Stimulated activated CD4-positive, alpha-beta T cell treated with anti-CD3 and anti-CD28 coated beads, Interleukin-1b, Interleukin-23, amount 100 ng/mL, for 1 hour (primary cell): ENCODE measurements at regions not wholly inside any gene's neighbourhood (a gene's known extent, or its start where the extent isn't known, plus 50 kb on each side); places are given as distances from the start of the nearest gene placed in this dataset.

Experiments
- DNase-seq, 2 donors: peaks; one replicate each; pipeline ENCODE4 v3.0.0-alpha.2; 2020; ENCODE audit warnings: low read depth in 2 of 2

- no peak for DNase-seq
Measured at GRCh38 chr10:78186572-78186971, 152.9 kb downstream of the RPS24 start.

DNA sequence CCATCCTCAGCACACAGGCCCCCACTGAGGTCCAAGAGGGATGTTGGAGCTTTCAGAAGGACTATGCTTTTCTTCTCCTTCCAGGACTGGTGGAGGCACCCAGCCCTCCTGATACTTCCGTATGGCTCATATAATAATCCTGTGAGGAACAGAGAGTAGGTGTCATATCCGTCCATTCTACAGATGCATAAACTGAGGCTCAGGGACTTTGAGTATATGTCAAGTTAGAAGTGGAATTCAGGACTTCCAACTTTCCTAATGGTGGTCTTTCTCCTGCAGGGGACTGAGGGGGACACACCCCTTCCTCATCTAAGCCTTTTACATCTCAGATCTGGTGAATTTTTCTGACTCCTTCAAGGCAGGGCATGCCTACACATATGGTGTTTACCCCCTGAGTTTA, 153.7 kb downstream of the RPS24 start:
- no peak for DNase-seq

GRCh38 chr10:78188446-78188845, 154.8 kb downstream of the RPS24 start:
- DNase-seq, result no peak

GRCh38 chr10:78190051-78190825, 156.6 kb downstream of the RPS24 start:
- DNase-seq, result no peak

GRCh38 chr10:78191301-78191700, 157.6 kb downstream of the RPS24 start:
- no peak for DNase-seq

GRCh38 chr10:78193189-78193588, 159.5 kb downstream of the RPS24 start:
- DNase-seq, result no peak

GRCh38 chr10:78194050-78194449, 160.4 kb downstream of the RPS24 start:
- no peak for DNase-seq

- no peak for DNase-seq
Measured at GRCh38 chr10:78194539-78195402, 161.1 kb downstream of the RPS24 start.

- no peak for DNase-seq
Measured at GRCh38 chr10:78196396-78196795, 162.7 kb downstream of the RPS24 start.

DNA sequence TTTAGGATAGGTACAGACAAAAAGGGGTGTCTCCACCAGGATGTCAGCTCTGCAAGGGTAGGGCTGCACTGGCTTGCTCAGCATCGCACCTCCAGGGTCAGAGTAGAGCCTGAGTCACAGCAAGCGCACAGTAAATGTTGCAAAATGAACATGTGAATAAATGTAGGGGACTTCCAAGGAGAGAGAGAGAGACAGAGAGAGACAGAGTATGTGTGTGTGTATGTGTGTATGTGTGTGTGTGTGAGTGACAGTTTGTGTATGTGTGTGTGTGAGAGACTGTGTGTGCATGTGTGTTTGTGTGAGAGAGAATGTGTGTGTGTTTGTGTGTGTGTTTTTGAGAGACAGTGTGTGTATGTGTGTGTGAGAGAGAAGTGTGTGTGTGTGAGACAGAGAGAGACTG, 163.3 kb downstream of the RPS24 start:
- DNase-seq, result no peak

DNA sequence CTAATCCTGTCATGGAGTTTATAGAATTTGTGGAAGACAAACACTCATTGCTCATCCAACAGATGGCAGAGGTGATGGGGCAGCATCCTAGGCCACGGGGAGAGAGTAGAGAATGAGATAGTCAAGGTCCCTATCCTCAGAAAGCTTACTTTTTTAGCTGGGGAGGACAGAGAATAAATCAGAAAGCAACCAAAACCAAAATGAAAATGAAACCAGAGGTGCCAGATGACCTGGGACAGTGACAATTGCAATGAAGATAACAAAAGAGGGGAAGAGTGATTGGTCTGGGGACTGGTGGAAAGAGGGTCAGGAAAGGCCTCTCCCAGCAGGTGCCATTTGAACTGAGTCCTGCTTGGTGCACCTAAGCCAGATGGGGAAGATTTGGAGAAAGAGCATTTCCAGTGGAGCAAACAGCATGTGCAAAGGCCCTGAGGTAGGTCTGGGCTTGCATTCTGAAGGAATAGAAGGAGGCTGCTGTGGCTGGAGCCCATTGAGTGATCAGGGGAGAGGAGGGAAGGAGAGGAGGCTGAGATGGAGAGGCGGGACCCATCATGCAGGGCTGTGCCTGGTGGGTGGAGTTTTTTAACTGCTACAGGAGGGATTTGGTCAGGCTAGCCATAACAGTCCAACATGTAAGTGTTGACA, 164.1 kb downstream of the RPS24 start:
- no peak for DNase-seq

- DNase-seq, result no peak
Measured at GRCh38 chr10:78199005-78199725, 165.5 kb downstream of the RPS24 start.

- DNase-seq, result no peak
Measured at GRCh38 chr10:78199759-78200158, 166.1 kb downstream of the RPS24 start.

- no peak for DNase-seq
Measured at GRCh38 chr10:78200686-78201085, 167.0 kb downstream of the RPS24 start.

DNA sequence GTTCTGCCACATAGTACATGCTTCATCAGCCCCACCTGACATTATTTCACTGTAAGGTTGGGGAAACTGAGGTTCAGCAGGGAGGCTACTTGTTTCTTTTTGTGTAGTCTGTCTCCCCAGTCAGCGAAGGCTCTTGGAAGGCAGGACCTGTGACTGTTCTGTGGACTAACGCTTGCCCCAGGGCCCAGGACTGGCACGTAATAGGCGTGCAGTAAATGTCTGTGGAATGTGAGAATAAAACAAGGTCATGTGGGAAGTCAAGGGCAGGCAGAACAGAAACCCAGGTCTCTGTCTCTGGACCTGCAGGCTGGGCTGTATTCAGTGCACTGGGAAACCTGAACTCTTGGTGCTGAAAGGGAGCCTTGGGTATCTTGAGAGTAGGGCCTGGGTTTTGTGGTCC, 168.7 kb downstream of the RPS24 start:
- no peak for DNase-seq

- no peak for DNase-seq
Measured at GRCh38 chr10:78203915-78204818, 170.5 kb downstream of the RPS24 start.

GRCh38 chr10:78205457-78206016, 171.9 kb downstream of the RPS24 start:
- no peak for DNase-seq

GRCh38 chr10:78207216-78207615, 173.6 kb downstream of the RPS24 start:
- no peak for DNase-seq

DNA sequence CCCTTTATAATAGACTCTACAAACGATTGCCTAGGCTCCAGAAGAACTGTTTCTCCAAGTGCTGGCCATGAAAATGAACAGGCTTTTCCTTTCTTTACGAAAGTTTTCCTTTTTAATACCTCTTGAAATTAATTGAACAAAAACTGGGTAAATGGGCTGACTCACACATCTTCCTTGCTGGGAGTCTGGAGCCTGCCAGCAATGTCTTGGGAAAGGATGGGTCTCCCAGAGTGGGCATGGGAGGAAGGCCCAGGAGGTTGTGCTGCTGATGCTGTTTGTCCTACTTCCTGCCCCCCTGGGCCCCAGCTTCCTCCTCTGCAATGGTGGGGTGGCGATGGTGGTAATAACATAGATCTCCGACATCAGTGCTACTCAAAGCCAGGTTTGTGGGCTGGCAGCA, 174.1 kb downstream of the RPS24 start:
- DNase-seq, result no peak

- no peak for DNase-seq
Measured at GRCh38 chr10:78209970-78210369, 176.3 kb downstream of the RPS24 start.

DNA sequence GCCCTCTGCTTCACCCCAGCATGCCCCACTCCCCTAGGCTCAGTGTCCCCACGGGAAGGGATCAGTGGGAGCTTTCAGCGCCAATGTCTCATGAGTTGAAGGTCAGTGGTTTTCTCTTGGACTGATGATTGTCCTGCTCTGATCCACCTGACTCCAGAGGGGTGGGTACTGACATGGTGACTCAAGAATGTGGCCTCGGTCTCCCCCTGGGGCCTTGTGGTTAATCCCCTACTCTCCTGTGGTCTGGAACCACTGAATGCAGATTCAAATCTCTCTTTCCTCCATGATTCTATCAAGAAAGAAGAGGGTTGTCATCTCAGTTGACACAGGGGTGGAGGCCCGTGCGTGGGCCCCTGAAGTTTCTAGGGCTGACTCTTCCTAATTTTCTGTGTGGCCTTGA, 176.9 kb downstream of the RPS24 start:
- no peak for DNase-seq
